HepG2 (cell line): ENCODE measurements at regions not wholly inside any gene's neighbourhood (a gene's known extent, or its start where the extent isn't known, plus 50 kb on each side); places are given as distances from the start of the nearest gene placed in this dataset.
A peak's percentile ranks its signal among the peaks of the same experiment; 100 is the strongest.

ENCODE experiments used
- ATF7 ChIP-seq, 2 experiments: fragments of 450-650 bp in 1 of 2; sonication (generic) in 1 of 2; formaldehyde crosslinking in 1 of 2; IDR thresholded peaks; 2 replicates each; pipeline versions ENCODE4 v1.4.0 to v1.6.1; 2016 to 2020; ENCODE audit warnings: antibody characterized with exemption in 1 of 2, mild to moderate bottlenecking in 1 of 2, missing genetic modification reagents in 1 of 2
- BRD4 ChIP-seq: sonication (generic); formaldehyde crosslinking; IDR thresholded peaks from 2 replicates; pipeline ENCODE4 v1.4.0; 2020; ENCODE audit warnings: missing genetic modification reagents
- DNMT3B ChIP-seq: conservative IDR thresholded peaks from 2 replicates; pipeline ENCODE4 v1.6.1; 2016; ENCODE audit warnings: missing biosample characterization, control low read depth
- EEA1 ChIP-seq: sonication (generic); formaldehyde crosslinking; IDR thresholded peaks from 2 replicates; pipeline ENCODE4 v1.5.1; 2020; ENCODE audit warnings: mild to moderate bottlenecking, missing genetic modification reagents, borderline replicate concordance
- MEIS1 ChIP-seq: sonication (generic); formaldehyde crosslinking; IDR thresholded peaks from 2 replicates; pipeline ENCODE4 v1.9.0; 2021; ENCODE audit warnings: mild to moderate bottlenecking, missing genetic modification reagents, moderate library complexity, borderline replicate concordance
- MXD4 ChIP-seq: IDR thresholded peaks from 2 replicates; pipeline ENCODE4 v1.6.1; 2016; ENCODE audit warnings: mild to moderate bottlenecking, missing biosample characterization, missing genetic modification reagents
- PRMT3 ChIP-seq: sonication (generic); formaldehyde crosslinking; IDR thresholded peaks from 2 replicates; pipeline ENCODE4 v1.8.1; 2022; ENCODE audit warnings: low read depth, mild to moderate bottlenecking, moderate library complexity, missing genetic modification reagents, borderline replicate concordance
- SP1 ChIP-seq, 2 experiments: fragments of 450-650 bp in 1 of 2; sonication (generic) in 1 of 2; formaldehyde crosslinking in 1 of 2; IDR thresholded peaks; 2 replicates each; pipeline versions ENCODE4 v1.4.0 to v1.6.1; 2016 to 2020; ENCODE audit warnings: missing genetic modification reagents in 1 of 2
- ZBTB38 ChIP-seq: sonication (generic); formaldehyde crosslinking; IDR thresholded peaks from 2 replicates; pipeline ENCODE4 v1.5.1; 2020; ENCODE audit warnings: mild to moderate bottlenecking, missing genetic modification reagents
- ZEB1 ChIP-seq: IDR thresholded peaks from 2 replicates; pipeline ENCODE4 v1.6.1; 2012; ENCODE audit warnings: mild to moderate bottlenecking, low read depth, inconsistent platforms; ENCODE audit not compliant: insufficient replicate concordance
- ZMAT3 ChIP-seq: sonication (generic); formaldehyde crosslinking; conservative IDR thresholded peaks from 2 replicates; pipeline ENCODE4 v1.7.0; 2021; ENCODE audit warnings: missing genetic modification reagents
- ZNF251 ChIP-seq: sonication (generic); formaldehyde crosslinking; IDR thresholded peaks from 2 replicates; pipeline ENCODE4 v1.9.0; 2021; ENCODE audit warnings: mild to moderate bottlenecking, missing genetic modification reagents
- ZNF430 ChIP-seq: sonication (generic); formaldehyde crosslinking; IDR thresholded peaks from 2 replicates; pipeline ENCODE4 v1.9.0; 2021; ENCODE audit warnings: mild to moderate bottlenecking, missing genetic modification reagents
- TF ChIP-seq, protein P1 (sequence below), 2 experiments: sonication (generic) in 1 of 2; formaldehyde crosslinking in 1 of 2; IDR thresholded peaks; 2 replicates each; pipeline versions ENCODE4 v1.4.0 to v1.6.1; 2016 to 2020; ENCODE audit warnings: borderline replicate concordance in 1 of 2, low read depth in 1 of 2, mild to moderate bottlenecking in 1 of 2, missing genetic modification reagents in 1 of 2
- TF ChIP-seq, protein P2 (sequence below): sonication (generic); formaldehyde crosslinking; IDR thresholded peaks from 2 replicates; pipeline ENCODE4 v1.9.0; 2021; ENCODE audit warnings: missing genetic modification reagents, borderline replicate concordance
- TF ChIP-seq, protein P3 (sequence below): sonication (generic); formaldehyde crosslinking; IDR thresholded peaks from 2 replicates; pipeline ENCODE4 v1.4.0; 2020; ENCODE audit warnings: mild to moderate bottlenecking, low read depth, missing genetic modification reagents
- TF ChIP-seq, protein P4 (sequence below): sonication (generic); formaldehyde crosslinking; IDR thresholded peaks from 2 replicates; pipeline ENCODE4 v1.5.0; 2020; ENCODE audit warnings: mild to moderate bottlenecking, missing genetic modification reagents

DNA sequence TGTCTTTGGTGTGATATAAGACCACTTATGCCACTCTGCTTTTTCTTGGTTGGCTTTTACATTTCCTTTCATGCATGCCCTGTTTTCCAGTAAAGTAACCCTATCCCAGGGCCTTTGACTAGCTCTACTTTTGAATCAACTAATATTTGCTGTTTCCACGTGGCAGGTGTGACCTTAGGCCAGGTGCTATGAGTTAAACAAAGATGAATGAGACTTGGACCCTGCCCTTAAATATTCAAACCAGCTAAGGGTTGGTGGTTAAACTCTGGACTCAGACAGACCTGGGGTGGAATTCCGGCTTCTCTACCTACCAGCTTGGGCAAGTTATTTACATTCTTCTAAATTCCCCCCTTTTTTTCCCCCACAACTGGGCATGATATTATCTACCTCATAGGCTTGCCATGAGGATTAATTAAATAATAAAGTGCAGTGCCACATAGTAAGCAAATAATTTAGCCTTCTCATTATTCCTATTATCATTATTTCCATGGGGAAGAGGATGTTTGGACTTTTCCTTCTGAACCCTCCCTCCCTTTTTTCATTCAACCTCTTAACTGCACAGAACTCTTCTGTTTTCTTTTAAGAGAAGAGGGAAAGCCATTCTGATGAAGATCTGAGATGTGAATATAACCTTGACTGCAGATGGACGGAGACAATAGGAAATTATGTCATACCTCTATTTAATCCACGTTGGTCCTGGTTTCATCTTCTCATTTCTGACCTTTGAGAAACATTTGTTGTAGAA, 143.6 kb upstream of the TNFAIP3 start (continued):
- TF ChIP-seq, protein P1, sequence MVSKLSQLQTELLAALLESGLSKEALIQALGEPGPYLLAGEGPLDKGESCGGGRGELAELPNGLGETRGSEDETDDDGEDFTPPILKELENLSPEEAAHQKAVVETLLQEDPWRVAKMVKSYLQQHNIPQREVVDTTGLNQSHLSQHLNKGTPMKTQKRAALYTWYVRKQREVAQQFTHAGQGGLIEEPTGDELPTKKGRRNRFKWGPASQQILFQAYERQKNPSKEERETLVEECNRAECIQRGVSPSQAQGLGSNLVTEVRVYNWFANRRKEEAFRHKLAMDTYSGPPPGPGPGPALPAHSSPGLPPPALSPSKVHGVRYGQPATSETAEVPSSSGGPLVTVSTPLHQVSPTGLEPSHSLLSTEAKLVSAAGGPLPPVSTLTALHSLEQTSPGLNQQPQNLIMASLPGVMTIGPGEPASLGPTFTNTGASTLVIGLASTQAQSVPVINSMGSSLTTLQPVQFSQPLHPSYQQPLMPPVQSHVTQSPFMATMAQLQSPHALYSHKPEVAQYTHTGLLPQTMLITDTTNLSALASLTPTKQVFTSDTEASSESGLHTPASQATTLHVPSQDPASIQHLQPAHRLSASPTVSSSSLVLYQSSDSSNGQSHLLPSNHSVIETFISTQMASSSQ (IDR thresholded peaks at IDR 0.05; ENCODE audit: low read depth) = peak; percentile 82
- TF ChIP-seq, protein P1 (CRISPR knock-in tag; IDR thresholded peaks at IDR 0.05; ENCODE audit: borderline replicate concordance) = peak; percentile 90
- TF ChIP-seq, protein P2, sequence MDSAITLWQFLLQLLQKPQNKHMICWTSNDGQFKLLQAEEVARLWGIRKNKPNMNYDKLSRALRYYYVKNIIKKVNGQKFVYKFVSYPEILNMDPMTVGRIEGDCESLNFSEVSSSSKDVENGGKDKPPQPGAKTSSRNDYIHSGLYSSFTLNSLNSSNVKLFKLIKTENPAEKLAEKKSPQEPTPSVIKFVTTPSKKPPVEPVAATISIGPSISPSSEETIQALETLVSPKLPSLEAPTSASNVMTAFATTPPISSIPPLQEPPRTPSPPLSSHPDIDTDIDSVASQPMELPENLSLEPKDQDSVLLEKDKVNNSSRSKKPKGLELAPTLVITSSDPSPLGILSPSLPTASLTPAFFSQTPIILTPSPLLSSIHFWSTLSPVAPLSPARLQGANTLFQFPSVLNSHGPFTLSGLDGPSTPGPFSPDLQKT = no peak
- TF ChIP-seq MXD4 (CRISPR knock-in tag) (peak; percentile 88; the same call in 1 of the 2 replicates), SP1 (IDR thresholded peaks at IDR 0.05) (no peak), SP1 (CRISPR knock-in tag; IDR thresholded peaks at IDR 0.05) (no peak), EEA1 (CRISPR knock-in tag) (no peak), ZEB1 (peak; percentile 99), DNMT3B (CRISPR knock-in tag) (0 out of 2 replicates have a peak, but pooled peaks have one; percentile 64), ZBTB38 (CRISPR knock-in tag) (no peak), ATF7 (IDR thresholded peaks at IDR 0.05) (peak; percentile 39; the same call in 1 of the 2 replicates), ATF7 (CRISPR knock-in tag; IDR thresholded peaks at IDR 0.05) (no peak; the same call in 1 of the 2 replicates), ZMAT3 (CRISPR knock-in tag) (peak; percentile 81; the same call in 1 of the 2 replicates), PRMT3 (CRISPR knock-in tag) (no peak), MEIS1 (peak; percentile 79; the same call in 1 of the 2 replicates), BRD4 (peak; percentile 58), ZNF251 (CRISPR knock-in tag) (no peak), ZNF430 (CRISPR knock-in tag) (no peak)
- TF ChIP-seq, protein P3, sequence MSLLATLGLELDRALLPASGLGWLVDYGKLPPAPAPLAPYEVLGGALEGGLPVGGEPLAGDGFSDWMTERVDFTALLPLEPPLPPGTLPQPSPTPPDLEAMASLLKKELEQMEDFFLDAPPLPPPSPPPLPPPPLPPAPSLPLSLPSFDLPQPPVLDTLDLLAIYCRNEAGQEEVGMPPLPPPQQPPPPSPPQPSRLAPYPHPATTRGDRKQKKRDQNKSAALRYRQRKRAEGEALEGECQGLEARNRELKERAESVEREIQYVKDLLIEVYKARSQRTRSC (CRISPR knock-in tag) = peak; percentile 85
- TF ChIP-seq, protein P4, sequence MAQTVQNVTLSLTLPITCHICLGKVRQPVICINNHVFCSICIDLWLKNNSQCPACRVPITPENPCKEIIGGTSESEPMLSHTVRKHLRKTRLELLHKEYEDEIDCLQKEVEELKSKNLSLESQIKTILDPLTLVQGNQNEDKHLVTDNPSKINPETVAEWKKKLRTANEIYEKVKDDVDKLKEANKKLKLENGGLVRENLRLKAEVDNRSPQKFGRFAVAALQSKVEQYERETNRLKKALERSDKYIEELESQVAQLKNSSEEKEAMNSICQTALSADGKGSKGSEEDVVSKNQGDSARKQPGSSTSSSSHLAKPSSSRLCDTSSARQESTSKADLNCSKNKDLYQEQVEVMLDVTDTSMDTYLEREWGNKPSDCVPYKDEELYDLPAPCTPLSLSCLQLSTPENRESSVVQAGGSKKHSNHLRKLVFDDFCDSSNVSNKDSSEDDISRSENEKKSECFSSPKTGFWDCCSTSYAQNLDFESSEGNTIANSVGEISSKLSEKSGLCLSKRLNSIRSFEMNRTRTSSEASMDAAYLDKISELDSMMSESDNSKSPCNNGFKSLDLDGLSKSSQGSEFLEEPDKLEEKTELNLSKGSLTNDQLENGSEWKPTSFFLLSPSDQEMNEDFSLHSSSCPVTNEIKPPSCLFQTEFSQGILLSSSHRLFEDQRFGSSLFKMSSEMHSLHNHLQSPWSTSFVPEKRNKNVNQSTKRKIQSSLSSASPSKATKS (CRISPR knock-in tag) = peak; percentile 92; the same call in 1 of the 2 replicates
